H1 (cell line): ENCODE measurements at regions not wholly inside any gene's neighbourhood (a gene's known extent, or its start where the extent isn't known, plus 50 kb on each side); places are given as distances from the start of the nearest gene placed in this dataset.

ENCODE experiments used
- CTCF ChIA-PET: fragments of 300-600 bp; sonication (Branson Sonifier 250); formaldehyde crosslinking; loops from one replicate; lab custom pipeline; 2021; ENCODE audit not compliant: partially characterized antibody; lab: Charles Lee
- POLR2A ChIA-PET: fragments of 300-600 bp; sonication (Branson Sonifier 250); formaldehyde crosslinking; loops from one replicate; lab custom pipeline; 2021; ENCODE audit warnings: inconsistent platforms; ENCODE audit not compliant: partially characterized antibody; lab: Charles Lee
- DNase-seq, 2 experiments: peaks; one replicate each; pipeline versions ENCODE4 v3.0.0 to v3.0.0-alpha.2; 2010 to 2022; ENCODE audit warnings: low spot score in 2 of 2, low read depth in 1 of 2, mixed read lengths in 1 of 2
- FAIRE-seq: peaks from 2 replicates; lab custom pipeline; 2011; peaks lifted over from hg19 to GRCh38; lab: Jason Lieb, UNC
- H2AFZ ChIP-seq: 2 replicates; pipeline ENCODE4 v1.8.1; 2012; ENCODE audit warnings: low read length, inconsistent platforms
- H2AK5ac ChIP-seq: 2 replicates; pipeline ENCODE4 v1.6.1; 2013; ENCODE audit warnings: low read depth, low read length
- H2BK120ac ChIP-seq: replicated peaks from 2 replicates; pipeline ENCODE3; 2013; ENCODE audit warnings: low read depth, low read length, inconsistent platforms
- H2BK12ac ChIP-seq: 2 replicates; pipeline ENCODE4 v1.6.1; 2013; ENCODE audit warnings: low read depth, low read length
- H2BK15ac ChIP-seq: 2 replicates; pipeline ENCODE4 v1.6.1; 2013; ENCODE audit warnings: low read length
- H2BK20ac ChIP-seq: 2 replicates; pipeline ENCODE4 v1.6.1; 2013; ENCODE audit warnings: low read length
- H2BK5ac ChIP-seq: 2 replicates; pipeline ENCODE4 v1.6.1; 2013; ENCODE audit warnings: low read depth, low read length
- H3K14ac ChIP-seq: 2 replicates; pipeline ENCODE4 v1.6.1; 2013; ENCODE audit warnings: inconsistent platforms; ENCODE audit not compliant: insufficient read length
- H3K18ac ChIP-seq: 2 replicates; pipeline ENCODE4 v1.6.1; 2013; ENCODE audit warnings: low read length; ENCODE audit errors: extremely low read depth
- H3K23ac ChIP-seq: 2 replicates; pipeline ENCODE4 v1.6.1; 2013; ENCODE audit warnings: inconsistent platforms; ENCODE audit not compliant: insufficient read length
- H3K23me2 ChIP-seq: 2 replicates; pipeline ENCODE4 v1.6.1; 2013; ENCODE audit warnings: low read depth, low read length
- H3K27ac ChIP-seq: 2 replicates; pipeline ENCODE4 v1.6.1; 2011; ENCODE audit warnings: low read depth, low read length, inconsistent platforms
- H3K27me3 ChIP-seq, 4 experiments: replicated peaks in 1 of 4; 1 replicate in 1 of 4; 2 replicates in 3 of 4; pipeline versions ENCODE4 v1.6.1 to v1.8.1; 2011 to 2013; ENCODE audit warnings: low read length in 3 of 4, mild to moderate bottlenecking in 3 of 4, inconsistent platforms in 2 of 4, mixed read lengths in 2 of 4, moderate library complexity in 1 of 4; ENCODE audit not compliant: control insufficient read depth in 3 of 4, insufficient read depth in 3 of 4; ENCODE audit errors: extremely low read depth in 1 of 4
- H3K36me3 ChIP-seq, 4 experiments: 2 replicates each; pipeline versions ENCODE4 v1.6.1 to v1.8.1; 2011 to 2013; ENCODE audit warnings: mild to moderate bottlenecking in 4 of 4, low read length in 3 of 4, moderate library complexity in 2 of 4, control low read depth in 1 of 4, inconsistent platforms in 1 of 4; ENCODE audit not compliant: insufficient read depth in 4 of 4, control insufficient read depth in 2 of 4
- H3K4ac ChIP-seq: replicated peaks from 2 replicates; pipeline ENCODE3; 2013; ENCODE audit warnings: low read length, low read depth, mixed read lengths, inconsistent platforms; ENCODE audit not compliant: insufficient read length
- H3K4me1 ChIP-seq, 4 experiments: replicated peaks in 1 of 4; 1 replicate in 1 of 4; 2 replicates in 3 of 4; pipeline versions ENCODE4 v1.6.1 to v1.8.1; 2011 to 2013; ENCODE audit warnings: low read length in 3 of 4, inconsistent platforms in 2 of 4, mixed read lengths in 1 of 4; ENCODE audit not compliant: insufficient read depth in 4 of 4, control insufficient read depth in 3 of 4
- H3K4me2 ChIP-seq, 2 experiments: 2 replicates each; pipeline versions ENCODE4 v1.6.1 to v1.8.1; 2011 to 2013; ENCODE audit warnings: low read depth in 2 of 2, low read length in 2 of 2, control low read depth in 1 of 2, inconsistent platforms in 1 of 2, mild to moderate bottlenecking in 1 of 2; ENCODE audit not compliant: insufficient read depth in 1 of 2
- H3K4me3 ChIP-seq, 4 experiments: fragments of 200-600, 300-600 bp in 1 of 4; sonication (generic), shearing (Covaris generic), sonication (Bioruptor Twin) in 1 of 4; 2 replicates each; pipeline versions ENCODE4 v1.5.1 to v1.8.1; 2011 to 2016; ENCODE audit warnings: low read length in 4 of 4, low read depth in 3 of 4, control low read depth in 2 of 4, inconsistent platforms in 2 of 4, mild to moderate bottlenecking in 2 of 4, mixed read lengths in 1 of 4, moderate library complexity in 1 of 4; ENCODE audit not compliant: insufficient read depth in 2 of 4; ENCODE audit errors: extremely low read depth in 1 of 4
- H3K56ac ChIP-seq: replicated peaks from 2 replicates; pipeline ENCODE3; 2013; ENCODE audit warnings: low read depth, mild to moderate bottlenecking, mixed read lengths, low read length, inconsistent platforms; ENCODE audit not compliant: insufficient read length
- H3K79me1 ChIP-seq: 2 replicates; pipeline ENCODE4 v1.6.1; 2013; ENCODE audit warnings: low read depth, low read length, control low read depth
- H3K79me2 ChIP-seq, 2 experiments: 2 replicates each; pipeline versions ENCODE4 v1.6.1 to v1.8.1; 2012 to 2013; ENCODE audit warnings: low read length in 2 of 2, mild to moderate bottlenecking in 2 of 2, inconsistent platforms in 1 of 2; ENCODE audit not compliant: insufficient read depth in 2 of 2, control insufficient read depth in 1 of 2
- H3K9ac ChIP-seq, 4 experiments: replicated peaks in 1 of 4; 1 replicate in 1 of 4; 2 replicates in 3 of 4; pipeline versions ENCODE4 v1.6.1 to v1.8.1; 2011 to 2013; ENCODE audit warnings: low read depth in 3 of 4, low read length in 3 of 4, control low read depth in 2 of 4, mild to moderate bottlenecking in 2 of 4, moderate library complexity in 2 of 4, inconsistent platforms in 1 of 4; ENCODE audit errors: extremely low read depth in 1 of 4
- H3K9me3 ChIP-seq, 2 experiments: 2 replicates each; pipeline versions ENCODE4 v1.6.1 to v1.8.1; 2012 to 2013; ENCODE audit warnings: mild to moderate bottlenecking in 2 of 2, moderate library complexity in 2 of 2, control low read depth in 1 of 2, inconsistent platforms in 1 of 2, low read depth in 1 of 2, low read length in 1 of 2, mixed read lengths in 1 of 2; ENCODE audit not compliant: insufficient read depth in 2 of 2
- H4K20me1 ChIP-seq, 2 experiments: replicated peaks in 1 of 2; 2 replicates each; pipeline versions ENCODE3 to v1.8.1; 2011 to 2013; ENCODE audit warnings: inconsistent platforms in 2 of 2, low read length in 2 of 2, mild to moderate bottlenecking in 1 of 2; ENCODE audit not compliant: insufficient read depth in 2 of 2, control insufficient read depth in 1 of 2
- H4K5ac ChIP-seq: 2 replicates; pipeline ENCODE4 v1.6.1; 2013; ENCODE audit warnings: low read length, low read depth, mixed read lengths, inconsistent platforms; ENCODE audit not compliant: insufficient read length
- H4K8ac ChIP-seq: 2 replicates; pipeline ENCODE4 v1.8.0; 2013; ENCODE audit warnings: mild to moderate bottlenecking, moderate library complexity, low read length, inconsistent platforms; ENCODE audit not compliant: insufficient read depth; ENCODE audit errors: extremely low read depth
- H4K91ac ChIP-seq: replicated peaks from 2 replicates; pipeline ENCODE3; 2013; ENCODE audit warnings: low read length, mixed read lengths, inconsistent platforms; ENCODE audit not compliant: insufficient read length
- CHD1 ChIP-seq: IDR thresholded peaks from 2 replicates; pipeline ENCODE4 v1.6.1; 2012; ENCODE audit warnings: low read depth, low read length, improper control_type of control experiment
- POLR2AphosphoS5 ChIP-seq: IDR thresholded peaks from 2 replicates; pipeline ENCODE4 v1.6.1; 2011; ENCODE audit warnings: low read depth, low read length
- WGBS, 2 experiments: shearing (Covaris generic) in 1 of 2; methylation state at CpG; one replicate each; pipeline versions ENCODE4 v1.1.6 to v1.1.7; 2013 to 2015; ENCODE audit warnings: low lambda C conversion rate in 2 of 2, mixed read lengths in 2 of 2, inconsistent platforms in 1 of 2, low coverage in 1 of 2, missing lambda C conversion rate in 1 of 2; ENCODE audit not compliant: insufficient replicate concordance in 2 of 2, insufficient coverage in 1 of 2, insufficient read length in 1 of 2; ENCODE audit errors: extremely low coverage in 1 of 2, missing lambda C conversion rate in 1 of 2; 5-methylcytosine and 5-hydroxymethylcytosine counted together

DNA sequence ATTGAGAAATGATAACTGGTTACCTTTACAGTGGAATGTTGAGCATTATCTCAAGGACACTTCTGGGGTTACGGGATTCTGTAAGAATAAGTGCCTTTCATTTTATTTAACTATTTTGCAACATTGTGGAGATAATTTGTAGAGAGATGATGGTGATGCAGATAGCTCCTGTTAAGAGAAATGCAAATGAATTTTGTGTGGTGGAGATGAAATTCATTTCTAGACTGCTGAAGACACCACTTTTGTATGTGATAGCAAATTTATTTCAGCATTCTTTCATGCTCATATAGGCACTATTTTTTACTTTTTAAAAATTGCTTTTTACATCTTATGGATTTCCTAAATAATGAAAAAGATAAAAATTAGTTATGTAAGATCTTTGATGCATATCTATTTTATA, 463.3 kb upstream of the CBLB start:
- Histone ChIP-seq H3K56ac (no peak overlapping the region), H3K27me3 (no peaks in the 10 kb centered on the region), H4K20me1 (no peaks in the 10 kb centered on the region), H4K91ac (no peak overlapping the region), H3K4me2 (no peak overlapping the region), H3K4me3 (no peak overlapping the region), H2AK5ac (no peak overlapping the region), H3K18ac (no peak overlapping the region), H3K36me3 (no peaks in the 10 kb centered on the region), H3K9ac (no peak overlapping the region), H4K5ac (no peak overlapping the region), H2BK120ac (no peak overlapping the region), H2AFZ (no peak overlapping the region), H3K4me1 (no peaks in the 10 kb centered on the region), H2BK15ac (no peak overlapping the region), H3K79me1 (no peaks in the 10 kb centered on the region), H3K23ac (no peak overlapping the region), H3K4ac (no peak overlapping the region), H3K9me3 (no peaks in the 10 kb centered on the region), H2BK5ac (no peak overlapping the region), H3K27ac (no peak overlapping the region), H3K23me2 (no peaks in the 10 kb centered on the region; the same call in 1 of the 2 replicates), H2BK12ac (no peak overlapping the region), H3K14ac (no peak overlapping the region), H3K79me2 (no peaks in the 10 kb centered on the region), H2BK20ac (no peak overlapping the region), H4K8ac (no peak overlapping the region)
- ChIA-PET CTCF (no interaction called here), POLR2A (no interaction called here)
- WGBS, 2 experiments: 92% methylated on average over 1 of the region's 1 CpG; no CpG with 5 or more reads in 1 of the 2 experiments
- FAIRE-seq (no peak), DNase-seq (no peak)
- no peak for TF ChIP-seq CHD1
- TF ChIP-seq POLR2AphosphoS5: no peak
